K562 (cell line): ENCODE measurements at regions not wholly inside any gene's neighbourhood (a gene's known extent, or its start where the extent isn't known, plus 50 kb on each side); places are given as distances from the start of the nearest gene placed in this dataset.

Source experiments
- CBX2 ChIP-seq: fragments of 200-600 bp; sonication (generic); IDR thresholded peaks from one replicate; pipeline ENCODE4 v1.6.1; 2012; ENCODE audit warnings: mild to moderate bottlenecking, low read length, inconsistent platforms; ENCODE audit not compliant: insufficient read depth, poor library complexity, severe bottlenecking
- CCNT2 ChIP-seq: IDR thresholded peaks from 2 replicates; pipeline ENCODE4 v1.6.1; 2011; ENCODE audit warnings: borderline replicate concordance, low read depth, mild to moderate bottlenecking, moderate library complexity, mixed read lengths, low read length; ENCODE audit not compliant: insufficient read length; ENCODE audit errors: extremely low read depth
- CEBPG ChIP-seq, 3 experiments: fragments of 200-800 bp in 1 of 3; sonication (Bioruptor generic) in 1 of 3; sonication (generic) in 1 of 3; formaldehyde crosslinking in 1 of 3; IDR thresholded peaks in 2 of 3; conservative IDR thresholded peaks in 1 of 3; 2 replicates each; pipeline versions ENCODE4 v1.6.1 to v1.8.0; 2016 to 2022; ENCODE audit warnings: missing compliant biosample characterization in 2 of 3, missing genetic modification characterization in 2 of 3, mild to moderate bottlenecking in 1 of 3, missing genetic modification reagents in 1 of 3
- COPS2 ChIP-seq: fragments of 450-650 bp; conservative IDR thresholded peaks from 2 replicates; pipeline ENCODE4 v1.6.1; 2016; ENCODE audit warnings: mild to moderate bottlenecking, moderate library complexity
- CTBP1 ChIP-seq: fragments of 450-650 bp; IDR thresholded peaks from 2 replicates; pipeline ENCODE4 v1.6.1; 2016; ENCODE audit warnings: borderline replicate concordance
- GATA2 ChIP-seq: sonication (generic); formaldehyde crosslinking; IDR thresholded peaks from 2 replicates; pipeline ENCODE4 v1.4.0; 2020; ENCODE audit warnings: mild to moderate bottlenecking, missing genetic modification reagents
- JUND ChIP-seq, 2 experiments: IDR thresholded peaks; 2 replicates in 1 of 2; 3 replicates in 1 of 2; pipeline ENCODE4 v1.6.1; 2011; ENCODE audit warnings: borderline replicate concordance in 2 of 2, low read depth in 2 of 2, low read length in 2 of 2, improper control_type of control experiment in 1 of 2, missing biosample characterization in 1 of 2, missing genetic modification characterization in 1 of 2, missing genetic modification reagents in 1 of 2
- KLF16 ChIP-seq: IDR thresholded peaks from 2 replicates; pipeline ENCODE4 v1.6.1; 2016; ENCODE audit warnings: antibody characterized with exemption
- MYBL2 ChIP-seq, 2 experiments: fragments of 450-650 bp in 1 of 2; sonication (generic) in 1 of 2; formaldehyde crosslinking in 1 of 2; IDR thresholded peaks; 2 replicates each; pipeline versions ENCODE4 v1.6.1 to v1.8.1; 2017 to 2022; ENCODE audit warnings: borderline replicate concordance in 1 of 2, inconsistent platforms in 1 of 2, low read depth in 1 of 2, mild to moderate bottlenecking in 1 of 2, missing genetic modification reagents in 1 of 2, moderate library complexity in 1 of 2
- NFYB ChIP-seq: IDR thresholded peaks from 2 replicates; pipeline ENCODE4 v1.6.1; 2011; ENCODE audit warnings: mild to moderate bottlenecking, moderate library complexity; ENCODE audit not compliant: insufficient read length; ENCODE audit errors: extremely low read depth
- PHF21A ChIP-seq: fragments of 450-650 bp; IDR thresholded peaks from 2 replicates; pipeline ENCODE4 v1.6.1; 2017; ENCODE audit warnings: low read depth, borderline replicate concordance
- PML ChIP-seq: IDR thresholded peaks from 2 replicates; pipeline ENCODE4 v1.6.1; 2012; ENCODE audit warnings: low read length, inconsistent platforms
- POLR3G ChIP-seq: IDR thresholded peaks from 2 replicates; pipeline ENCODE4 v1.6.1; 2011; ENCODE audit not compliant: insufficient read length, insufficient replicate concordance; ENCODE audit errors: extremely low read depth
- SMAD1 ChIP-seq: fragments of 150-350 bp; IDR thresholded peaks from 2 replicates; pipeline ENCODE4 v1.6.1; 2014; ENCODE audit warnings: low read length, low read depth; ENCODE audit not compliant: partially characterized antibody
- SNRNP70 ChIP-seq: fragments of 200-400 bp; formaldehyde crosslinking; optimal IDR thresholded peaks from 2 replicates; pipeline ENCODE3; 2017; ENCODE audit warnings: low read depth, low read length
- TAF1 ChIP-seq: IDR thresholded peaks from 2 replicates; pipeline ENCODE4 v1.6.1; 2011; ENCODE audit warnings: mild to moderate bottlenecking, low read length, moderate library complexity; ENCODE audit not compliant: insufficient read depth, control insufficient read depth, severe bottlenecking; ENCODE audit errors: extremely low read depth
- TCF7L2 ChIP-seq: fragments of 150-350 bp; IDR thresholded peaks from 2 replicates; pipeline ENCODE4 v1.6.1; 2016; ENCODE audit warnings: low read depth, mild to moderate bottlenecking, low read length, moderate library complexity
- ZFX ChIP-seq: sonication (generic); formaldehyde crosslinking; IDR thresholded peaks from 2 replicates; pipeline ENCODE4 v1.8.0; 2022; ENCODE audit warnings: mild to moderate bottlenecking, missing genetic modification reagents, moderate library complexity
- ZNF146 ChIP-seq: IDR thresholded peaks from one replicate; pipeline ENCODE4 v1.6.1; 2018; ENCODE audit warnings: missing compliant biosample characterization; ENCODE audit not compliant: unreplicated experiment
- ZNF77 ChIP-seq: fragments of 250-450 bp; sonication (Bioruptor Pico); IDR thresholded peaks from 2 replicates; pipeline ENCODE4 v1.5.0; 2020
- ZNF780A ChIP-seq: fragments of 250-450 bp; sonication (Bioruptor Pico); IDR thresholded peaks from 2 replicates; pipeline ENCODE4 v1.5.0; 2021; ENCODE audit warnings: mild to moderate bottlenecking
- TF ChIP-seq, protein P1 (sequence below): fragments of 450-650 bp; IDR thresholded peaks from 2 replicates; pipeline ENCODE4 v1.6.1; 2017; ENCODE audit warnings: antibody characterized with exemption, mild to moderate bottlenecking
- TF ChIP-seq, protein P2 (sequence below): sonication (generic); formaldehyde crosslinking; IDR thresholded peaks from 2 replicates; pipeline ENCODE4 v1.8.0; 2022; ENCODE audit warnings: missing genetic modification reagents, mild to moderate bottlenecking, moderate library complexity, borderline replicate concordance

DNA sequence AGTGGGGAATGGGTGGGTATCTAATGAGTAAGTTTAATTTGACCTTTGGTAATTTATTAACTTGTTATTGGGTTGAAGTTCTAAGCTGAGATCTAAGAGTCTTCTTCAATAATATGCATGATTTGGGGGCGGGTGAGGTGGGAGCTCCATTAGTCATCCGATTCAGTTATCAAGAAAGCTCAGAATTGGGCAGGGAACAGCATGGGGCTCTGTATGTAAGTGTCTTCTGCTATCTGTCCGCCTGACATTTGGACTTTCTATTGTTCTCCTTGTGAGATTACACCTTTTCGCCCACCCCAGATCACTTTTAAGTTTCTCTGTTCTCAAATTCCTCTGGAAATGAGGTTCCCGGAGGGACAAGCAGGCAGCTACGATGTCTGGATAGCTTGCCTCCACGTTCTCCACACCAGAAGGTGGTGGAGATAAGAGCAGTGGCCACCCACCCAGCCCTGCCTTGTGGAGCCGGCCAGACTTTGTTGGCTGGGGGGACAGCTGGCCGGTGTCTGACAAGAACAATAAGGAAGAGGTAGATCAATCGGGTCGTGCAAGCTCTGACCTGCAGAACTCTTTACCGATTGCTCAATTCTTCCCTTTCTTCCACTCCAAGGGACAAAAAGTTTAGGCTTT is 75.5 kb upstream of the GATA6 start (continued):
- peak; percentile 62; the same call in 1 of the 2 replicates for TF ChIP-seq CTBP1
- TF ChIP-seq MYBL2 (IDR thresholded peaks at IDR 0.05; ENCODE audit: low read depth) = no peak
- TF ChIP-seq MYBL2 (CRISPR knock-in tag; IDR thresholded peaks at IDR 0.05; ENCODE audit: borderline replicate concordance) = no peak
- TF ChIP-seq SMAD1 = no peak
- 0 out of 2 replicates have a peak, but pooled peaks have one; percentile 22 for TF ChIP-seq CEBPG (CRISPR knock-in tag; IDR thresholded peaks at IDR 0.05)
- TF ChIP-seq CEBPG (tag; conservative IDR thresholded peaks at IDR 0.05 in 1 of 2, IDR thresholded peaks at IDR 0.05 in 1 of 2) = peak; percentile 6 to 76; a peak in 2 of 4 replicates
- no peak for TF ChIP-seq POLR3G
- no peak for TF ChIP-seq CBX2
- TF ChIP-seq, protein P1, sequence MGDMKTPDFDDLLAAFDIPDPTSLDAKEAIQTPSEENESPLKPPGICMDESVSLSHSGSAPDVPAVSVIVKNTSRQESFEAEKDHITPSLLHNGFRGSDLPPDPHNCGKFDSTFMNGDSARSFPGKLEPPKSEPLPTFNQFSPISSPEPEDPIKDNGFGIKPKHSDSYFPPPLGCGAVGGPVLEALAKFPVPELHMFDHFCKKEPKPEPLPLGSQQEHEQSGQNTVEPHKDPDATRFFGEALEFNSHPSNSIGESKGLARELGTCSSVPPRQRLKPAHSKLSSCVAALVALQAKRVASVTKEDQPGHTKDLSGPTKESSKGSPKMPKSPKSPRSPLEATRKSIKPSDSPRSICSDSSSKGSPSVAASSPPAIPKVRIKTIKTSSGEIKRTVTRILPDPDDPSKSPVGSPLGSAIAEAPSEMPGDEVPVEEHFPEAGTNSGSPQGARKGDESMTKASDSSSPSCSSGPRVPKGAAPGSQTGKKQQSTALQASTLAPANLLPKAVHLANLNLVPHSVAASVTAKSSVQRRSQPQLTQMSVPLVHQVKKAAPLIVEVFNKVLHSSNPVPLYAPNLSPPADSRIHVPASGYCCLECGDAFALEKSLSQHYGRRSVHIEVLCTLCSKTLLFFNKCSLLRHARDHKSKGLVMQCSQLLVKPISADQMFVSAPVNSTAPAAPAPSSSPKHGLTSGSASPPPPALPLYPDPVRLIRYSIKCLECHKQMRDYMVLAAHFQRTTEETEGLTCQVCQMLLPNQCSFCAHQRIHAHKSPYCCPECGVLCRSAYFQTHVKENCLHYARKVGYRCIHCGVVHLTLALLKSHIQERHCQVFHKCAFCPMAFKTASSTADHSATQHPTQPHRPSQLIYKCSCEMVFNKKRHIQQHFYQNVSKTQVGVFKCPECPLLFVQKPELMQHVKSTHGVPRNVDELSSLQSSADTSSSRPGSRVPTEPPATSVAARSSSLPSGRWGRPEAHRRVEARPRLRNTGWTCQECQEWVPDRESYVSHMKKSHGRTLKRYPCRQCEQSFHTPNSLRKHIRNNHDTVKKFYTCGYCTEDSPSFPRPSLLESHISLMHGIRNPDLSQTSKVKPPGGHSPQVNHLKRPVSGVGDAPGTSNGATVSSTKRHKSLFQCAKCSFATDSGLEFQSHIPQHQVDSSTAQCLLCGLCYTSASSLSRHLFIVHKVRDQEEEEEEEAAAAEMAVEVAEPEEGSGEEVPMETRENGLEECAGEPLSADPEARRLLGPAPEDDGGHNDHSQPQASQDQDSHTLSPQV = no peak
- TF ChIP-seq PHF21A = peak; percentile 93
- no peak for TF ChIP-seq CCNT2
- peak; percentile 90 for TF ChIP-seq KLF16
- TF ChIP-seq NFYB = no peak
- TF ChIP-seq ZFX = no peak
- peak; percentile 94 for TF ChIP-seq GATA2
- TF ChIP-seq PML = peak; percentile 80
- TF ChIP-seq ZNF780A = no peak
- no peak for TF ChIP-seq SNRNP70
- TF ChIP-seq, protein P2, sequence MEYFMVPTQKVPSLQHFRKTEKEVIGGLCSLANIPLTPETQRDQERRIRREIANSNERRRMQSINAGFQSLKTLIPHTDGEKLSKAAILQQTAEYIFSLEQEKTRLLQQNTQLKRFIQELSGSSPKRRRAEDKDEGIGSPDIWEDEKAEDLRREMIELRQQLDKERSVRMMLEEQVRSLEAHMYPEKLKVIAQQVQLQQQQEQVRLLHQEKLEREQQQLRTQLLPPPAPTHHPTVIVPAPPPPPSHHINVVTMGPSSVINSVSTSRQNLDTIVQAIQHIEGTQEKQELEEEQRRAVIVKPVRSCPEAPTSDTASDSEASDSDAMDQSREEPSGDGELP (CRISPR knock-in tag) = peak; percentile 93
- no peak for TF ChIP-seq ZNF146 (CRISPR knock-in tag)
- no peak for TF ChIP-seq TCF7L2
- peak; percentile 32; the same call in 1 of the 2 replicates for TF ChIP-seq JUND (IDR thresholded peaks at IDR 0.05; ENCODE audit: borderline replicate concordance, low read depth, low read length)
- 0 out of 3 replicates have a peak, but pooled peaks have one; percentile 13 for TF ChIP-seq JUND (tag; IDR thresholded peaks at IDR 0.05; ENCODE audit: borderline replicate concordance, low read depth, low read length)
- TF ChIP-seq ZNF77 (CRISPR knock-in tag) = no peak
- TF ChIP-seq TAF1 = peak; percentile 18
- no peak for TF ChIP-seq COPS2
